Psoas muscle (tissue), 7 donors: ENCODE measurements at regions not wholly inside any gene's neighbourhood (a gene's known extent, or its start where the extent isn't known, plus 50 kb on each side); places are given as distances from the start of the nearest gene placed in this dataset.
A peak's percentile ranks its signal among the peaks of the same experiment; 100 is the strongest.
"Not testable (repeated sequence)": the region's sequence is repeated elsewhere in the genome, so short reads cannot be mapped to it uniquely, and the experiment has no call there.

ENCODE experiments used
- ATAC-seq, 4 donors: fragments of 200-7000 bp; cut with Tn5 transposase; one replicate each; pipeline ENCODE4 v1.9.1; 2020; ENCODE audit warnings: moderate library complexity in 3 of 4, mild to moderate bottlenecking in 2 of 4
- DNase-seq, 2 donors: peaks; one replicate each; pipeline ENCODE4 v3.0.0-alpha.2; 2020
- H3K27ac ChIP-seq: fragments of 200-600 bp; one replicate; pipeline ENCODE4 v1.8.0; 2022
- H3K27me3 ChIP-seq, 3 donors: fragments of 200-600 bp in 1 of 3; one replicate each; pipeline versions ENCODE4 v1.6.1 to v1.8.0; 2013 to 2022; ENCODE audit warnings: low read length in 2 of 3, mild to moderate bottlenecking in 2 of 3, moderate library complexity in 1 of 3; ENCODE audit not compliant: insufficient read depth in 3 of 3
- H3K36me3 ChIP-seq, 2 donors: fragments of 200-600 bp in 1 of 2; one replicate each; pipeline versions ENCODE4 v1.6.1 to v1.8.0; 2013 to 2022; ENCODE audit warnings: low read depth in 1 of 2, mild to moderate bottlenecking in 1 of 2, moderate library complexity in 1 of 2; ENCODE audit not compliant: insufficient read depth in 1 of 2
- H3K4me1 ChIP-seq: fragments of 200-600 bp; one replicate; pipeline ENCODE4 v1.8.0; 2022
- H3K4me3 ChIP-seq: fragments of 200-600 bp; one replicate; pipeline ENCODE4 v1.8.0; 2022; ENCODE audit warnings: mild to moderate bottlenecking
- H3K9me3 ChIP-seq: fragments of 200-600 bp; one replicate; pipeline ENCODE4 v1.8.0; 2022
- WGBS, 3 donors: extraction: QIAGEN DNeasy Blood & Tissue Kit; methylation state at CpG; one replicate each; pipeline versions ENCODE4 v1.1.6 to v1.1.7; 2013; 5-methylcytosine and 5-hydroxymethylcytosine counted together
- intact Hi-C, 2 donors: fragments of 100-400 bp; cut with DNase I; formaldehyde crosslinking; loops; one replicate each; pipeline versions ENCODE4 v1.11.0 to v1.14.2; 2022
- TF ChIP-seq, protein P1 (sequence below): fragments of 200-600 bp; IDR thresholded peaks from one replicate; pipeline ENCODE4 v1.8.0; 2022; ENCODE audit warnings: antibody characterized with exemption
- donor health status: healthy with polysubstance abuse.
- donor health status: DM: no; HTN: no; CAD: no; lungs with moderate emphysema.
- donor health status: Bipolar disorder and iron deficiency.
- donor health status: healthy.
- donor health status: DM: yes; HTN: yes; CAD: no.
- donor health status: DM: no; HTN: no; CAD: no.
- donor health status: DM: yes; HTN: yes; CAD: no.

GRCh38 chr2:31696068-31696467, 115.3 kb upstream of the SRD5A2 start:
- no peaks in the 10 kb centered on the region for H3K36me3 ChIP-seq
- H3K27me3 ChIP-seq, result no peaks in the 10 kb centered on the region
- no peaks in the 10 kb centered on the region for H3K4me1 ChIP-seq
- no peak for DNase-seq
- ATAC-seq, result no peak
- intact Hi-C loops, result no loop called here
- H3K9me3 ChIP-seq, result peaks cover 34% of the 10 kb centered on the region
- 83 to 95% (median 90%) methylated on average over 1 of the region's 1 CpG for WGBS, 3 donors
- TF ChIP-seq, protein P1, sequence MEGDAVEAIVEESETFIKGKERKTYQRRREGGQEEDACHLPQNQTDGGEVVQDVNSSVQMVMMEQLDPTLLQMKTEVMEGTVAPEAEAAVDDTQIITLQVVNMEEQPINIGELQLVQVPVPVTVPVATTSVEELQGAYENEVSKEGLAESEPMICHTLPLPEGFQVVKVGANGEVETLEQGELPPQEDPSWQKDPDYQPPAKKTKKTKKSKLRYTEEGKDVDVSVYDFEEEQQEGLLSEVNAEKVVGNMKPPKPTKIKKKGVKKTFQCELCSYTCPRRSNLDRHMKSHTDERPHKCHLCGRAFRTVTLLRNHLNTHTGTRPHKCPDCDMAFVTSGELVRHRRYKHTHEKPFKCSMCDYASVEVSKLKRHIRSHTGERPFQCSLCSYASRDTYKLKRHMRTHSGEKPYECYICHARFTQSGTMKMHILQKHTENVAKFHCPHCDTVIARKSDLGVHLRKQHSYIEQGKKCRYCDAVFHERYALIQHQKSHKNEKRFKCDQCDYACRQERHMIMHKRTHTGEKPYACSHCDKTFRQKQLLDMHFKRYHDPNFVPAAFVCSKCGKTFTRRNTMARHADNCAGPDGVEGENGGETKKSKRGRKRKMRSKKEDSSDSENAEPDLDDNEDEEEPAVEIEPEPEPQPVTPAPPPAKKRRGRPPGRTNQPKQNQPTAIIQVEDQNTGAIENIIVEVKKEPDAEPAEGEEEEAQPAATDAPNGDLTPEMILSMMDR, result no peak
- H3K4me3 ChIP-seq, result no peak overlapping the region
- no peak overlapping the region for H3K27ac ChIP-seq

- Histone ChIP-seq H3K9me3 (peaks cover 34% of the 10 kb centered on the region), H3K27me3 (no peaks in the 10 kb centered on the region), H3K4me3 (no peak overlapping the region), H3K36me3 (no peaks in the 10 kb centered on the region), H3K27ac (no peak overlapping the region), H3K4me1 (no peaks in the 10 kb centered on the region)
- TF ChIP-seq, protein P1, result no peak
- intact Hi-C loops, result no loop called here
- 46 to 50% (median 49%) methylated on average over 3 of the region's 3 CpGs for WGBS, 3 donors
- ATAC-seq (no peak), DNase-seq (no peak)
Measured at GRCh38 chr2:31694444-31694843, 113.7 kb upstream of the SRD5A2 start.

DNA sequence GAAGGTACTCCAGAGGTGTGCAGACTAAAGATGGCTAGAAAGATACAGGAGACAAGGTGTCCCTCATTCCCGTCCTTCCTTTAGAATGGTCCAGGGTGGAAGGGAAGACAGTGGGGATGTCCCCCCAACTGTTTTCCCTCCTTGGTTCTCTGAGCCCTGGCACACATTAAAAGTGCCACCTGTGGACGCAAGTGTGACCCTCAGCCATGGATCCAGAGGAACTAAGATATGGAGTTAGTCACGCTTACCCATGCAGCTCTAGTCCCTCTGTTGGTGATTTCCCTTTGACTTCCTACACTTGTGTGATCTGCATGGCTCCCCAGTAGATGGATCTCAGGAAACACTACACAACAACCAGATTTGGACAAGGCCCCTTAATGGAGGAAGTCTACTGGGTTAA, 113.1 kb upstream of the SRD5A2 start:
- intact Hi-C loops, result no loop called here
- H3K27ac ChIP-seq, result no peak overlapping the region
- no peaks in the 10 kb centered on the region for H3K36me3 ChIP-seq
- no peaks in the 10 kb centered on the region for H3K27me3 ChIP-seq
- TF ChIP-seq, protein P1, result no peak
- ATAC-seq, result no peak
- no peak for DNase-seq
- H3K4me1 ChIP-seq, result no peaks in the 10 kb centered on the region
- H3K9me3 ChIP-seq, result peaks cover 34% of the 10 kb centered on the region
- H3K4me3 ChIP-seq, result no peak overlapping the region
- WGBS, 3 donors, result 82 to 88% (median 87%) methylated on average over 3 of the region's 3 CpGs

DNA sequence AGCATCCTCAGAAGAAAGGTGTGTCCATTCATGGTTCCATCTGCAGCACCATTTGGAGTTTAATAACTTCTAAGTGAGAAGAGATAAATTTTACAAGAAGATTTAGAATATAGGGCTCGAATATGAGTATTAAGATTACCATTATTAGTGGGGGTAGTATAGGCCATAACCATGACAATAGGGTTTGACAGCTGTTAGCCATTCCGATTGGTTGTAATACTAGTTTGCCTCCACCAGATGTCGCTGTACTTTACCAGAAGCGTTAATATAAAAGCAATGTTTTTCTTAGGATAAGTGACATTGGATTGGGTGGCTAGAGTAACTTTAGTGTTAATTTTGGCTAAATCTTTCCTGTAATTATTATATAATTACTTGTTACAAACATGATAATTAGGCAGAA, 107.5 kb upstream of the SRD5A2 start:
- Histone ChIP-seq H3K36me3 (no peaks in the 10 kb centered on the region), H3K27me3 (peaks cover 0 to under 1% (median 0%) of the 10 kb centered on the region in 3 donors), H3K4me1 (no peaks in the 10 kb centered on the region), H3K4me3 (no peak overlapping the region), H3K9me3 (peaks cover 26% of the 10 kb centered on the region), H3K27ac (no peak overlapping the region)
- intact Hi-C loops, result loop anchor here (5.0 kb wide), 2 partner anchors 144 to 149 kb away; no protein-coding TSS in a partner anchor
- ATAC-seq, result no peak
- 39 to 46% (median 44%) methylated on average over 4 of the region's 4 CpGs for WGBS, 3 donors
- TF ChIP-seq, protein P1, result peak; percentile 63
- no peak for DNase-seq

GRCh38 chr2:31683506-31683905, 102.8 kb upstream of the SRD5A2 start:
- H3K4me3 ChIP-seq, ATAC-seq, DNase-seq, H3K27me3 ChIP-seq, H3K27ac ChIP-seq, H3K36me3 ChIP-seq, H3K4me1 ChIP-seq, intact Hi-C loops: not testable (repeated sequence)
- H3K9me3 ChIP-seq, result peaks cover 13% of the 10 kb centered on the region
- WGBS, 3 donors, result 42 to 50% (median 49%) methylated on average over 4 of the region's 4 CpGs
